ENCODE measurements at regions not wholly inside any gene's neighbourhood (a gene's known extent, or its start where the extent isn't known, plus 50 kb on each side); places are given as distances from the start of the nearest gene placed in this dataset.

DNA sequence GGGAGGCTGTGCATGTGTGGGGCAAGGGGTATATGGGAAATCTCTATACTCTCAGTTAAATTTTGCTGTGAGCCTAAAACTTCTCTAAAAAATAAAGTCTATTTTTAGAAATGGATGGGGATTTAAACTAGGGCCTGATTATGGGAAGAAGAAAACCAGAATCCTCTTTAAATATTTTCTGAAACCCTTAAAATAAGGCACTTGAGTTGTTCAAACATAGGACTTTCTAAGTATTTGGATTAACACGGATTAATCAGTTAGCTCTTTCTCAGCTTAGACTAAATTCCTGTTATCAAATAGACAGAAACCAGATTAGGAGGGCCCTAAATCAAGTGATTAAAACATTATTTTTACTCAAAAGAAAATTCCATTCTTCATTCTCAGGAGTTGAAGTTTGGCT lies 438.4 kb downstream of the EFNA5 start:
- no peak for TF ChIP-seq CTCF (conservative IDR thresholded peaks at IDR 0.05; ENCODE audit: low read depth, low read length)
- TF ChIP-seq MXI1 (IDR thresholded peaks at IDR 0.05; ENCODE audit: borderline replicate concordance, low read depth, low read length): no peak
- no peak for TF ChIP-seq RAD21 (IDR thresholded peaks at IDR 0.05; ENCODE audit: low read length)

Data from IMR-90 (cell line).